ENCODE measurements at regions not wholly inside any gene's neighbourhood (a gene's known extent, or its start where the extent isn't known, plus 50 kb on each side); places are given as distances from the start of the nearest gene placed in this dataset.
"Not testable (repeated sequence)": the region's sequence is repeated elsewhere in the genome, so short reads cannot be mapped to it uniquely, and the experiment has no call there.

- DNase-seq: no peak
These were observed 251.2 kb upstream of the SGCG start for GRCh38 chr13:22929381-22930126.

GRCh38 chr13:22931576-22931975 lies 249.2 kb upstream of the SGCG start:
- no peak for DNase-seq

GRCh38 chr13:22932632-22933412 lies 248.0 kb upstream of the SGCG start:
- not testable (repeated sequence) for DNase-seq

- DNase-seq: no peak
These were observed 247.1 kb upstream of the SGCG start for GRCh38 chr13:22933571-22934181.

GRCh38 chr13:22934744-22935523 lies 245.8 kb upstream of the SGCG start:
- no peak for DNase-seq

GRCh38 chr13:22936228-22936627 lies 244.6 kb upstream of the SGCG start:
- no peak for DNase-seq

GRCh38 chr13:22937241-22937640 lies 243.5 kb upstream of the SGCG start:
- no peak for DNase-seq

- no peak for DNase-seq
These were observed 242.8 kb upstream of the SGCG start for GRCh38 chr13:22937953-22938352.

- DNase-seq: no peak
These were observed 242.2 kb upstream of the SGCG start for GRCh38 chr13:22938576-22938975.

GRCh38 chr13:22939157-22939556 lies 241.6 kb upstream of the SGCG start:
- no peak for DNase-seq

GRCh38 chr13:22940090-22940710 lies 240.6 kb upstream of the SGCG start:
- DNase-seq: no peak

GRCh38 chr13:22940736-22941135 lies 240.0 kb upstream of the SGCG start:
- no peak for DNase-seq

- not testable (repeated sequence) for DNase-seq
These were observed 239.3 kb upstream of the SGCG start for GRCh38 chr13:22941495-22941894.

GRCh38 chr13:22942831-22943230 lies 237.9 kb upstream of the SGCG start:
- not testable (repeated sequence) for DNase-seq

- no peak for DNase-seq
These were observed 236.4 kb upstream of the SGCG start for GRCh38 chr13:22944378-22944777.

- DNase-seq: no peak
These were observed 235.2 kb upstream of the SGCG start for GRCh38 chr13:22945321-22946226.

GRCh38 chr13:22948421-22948820 lies 232.4 kb upstream of the SGCG start:
- DNase-seq: no peak

- DNase-seq: not testable (repeated sequence)
These were observed 228.8 kb upstream of the SGCG start for GRCh38 chr13:22952018-22952417.

GRCh38 chr13:22955147-22955546 lies 225.6 kb upstream of the SGCG start:
- not testable (repeated sequence) for DNase-seq

GRCh38 chr13:22956456-22957115 lies 224.2 kb upstream of the SGCG start:
- DNase-seq: not testable (repeated sequence)

GRCh38 chr13:22959859-22960258 lies 220.9 kb upstream of the SGCG start:
- DNase-seq: not testable (repeated sequence)
